AG09309 (cell line): ENCODE measurements at regions not wholly inside any gene's neighbourhood (a gene's known extent, or its start where the extent isn't known, plus 50 kb on each side); places are given as distances from the start of the nearest gene placed in this dataset.

Source experiments
- DNase-seq: peaks from one replicate; pipeline ENCODE4 v3.0.0-alpha.2; 2010; ENCODE audit warnings: low read depth
- H3K4me3 ChIP-seq: 2 replicates; pipeline ENCODE4 v1.5.1; 2011; ENCODE audit warnings: mild to moderate bottlenecking, low read depth, low read length, moderate library complexity; ENCODE audit not compliant: control insufficient read depth
- CTCF ChIP-seq: IDR thresholded peaks from 2 replicates; pipeline ENCODE4 v1.5.1; 2011; ENCODE audit warnings: mild to moderate bottlenecking, low read depth, low read length, inconsistent platforms; ENCODE audit not compliant: insufficient read depth, control insufficient read depth; ENCODE audit errors: missing control alignments

GRCh38 chr7:26614503-26614902 is 249.9 kb downstream of the SKAP2 start:
- TF ChIP-seq CTCF = no peak
- H3K4me3 ChIP-seq = no peak overlapping the region
- no peak for DNase-seq

- no peak for TF ChIP-seq CTCF
- H3K4me3 ChIP-seq = no peak overlapping the region
- DNase-seq = no peak
Observed at GRCh38 chr7:26616235-26616634, 248.2 kb downstream of the SKAP2 start.

- no peak overlapping the region for H3K4me3 ChIP-seq
- no peak for DNase-seq
- TF ChIP-seq CTCF = no peak
Observed at GRCh38 chr7:26617066-26617465, 247.3 kb downstream of the SKAP2 start.
